Thoracic aorta (tissue), 2 donors: ENCODE measurements at regions not wholly inside any gene's neighbourhood (a gene's known extent, or its start where the extent isn't known, plus 50 kb on each side); places are given as distances from the start of the nearest gene placed in this dataset.

Source experiments
- ATAC-seq: fragments of 150-250 bp; one replicate; pipeline ENCODE4 v1.8.0; 2017; ENCODE audit warnings: low read depth; ENCODE audit not compliant: insufficient number of reproducible peaks, low FRiP score
- DNase-seq: peaks from one replicate; pipeline ENCODE4 v3.0.0-alpha.2; 2020; ENCODE audit warnings: low spot score
- H3K27ac ChIP-seq, 2 donors: fragments of 200-600 bp; sonication (generic); 1 replicate in 1 of 2; 2 replicates in 1 of 2; pipeline ENCODE4 v1.5.1; 2016; ENCODE audit warnings: mild to moderate bottlenecking in 2 of 2, moderate library complexity in 2 of 2
- H3K27me3 ChIP-seq: fragments of 200-600 bp; sonication (generic); replicated peaks from 2 replicates; pipeline ENCODE4 v1.6.0; 2016; ENCODE audit warnings: mild to moderate bottlenecking; ENCODE audit not compliant: insufficient read depth
- H3K36me3 ChIP-seq: fragments of 200-600 bp; sonication (generic); one replicate; pipeline ENCODE4 v1.5.1; 2016
- H3K4me1 ChIP-seq, 2 donors: fragments of 200-600 bp; sonication (generic); 1 replicate in 1 of 2; 2 replicates in 1 of 2; pipeline versions ENCODE4 v1.5.1 to v1.6.0; 2016; ENCODE audit warnings: low read depth in 2 of 2, mild to moderate bottlenecking in 1 of 2; ENCODE audit not compliant: control insufficient read depth in 1 of 2
- H3K4me3 ChIP-seq: fragments of 200-600 bp; sonication (generic); 2 replicates; pipeline ENCODE4 v1.5.1; 2016; ENCODE audit warnings: mild to moderate bottlenecking
- H3K9me3 ChIP-seq: fragments of 200-600 bp; sonication (generic); 2 replicates; pipeline ENCODE4 v1.5.1; 2016
- TF ChIP-seq, protein P1 (sequence below): fragments of 200-600 bp; sonication (generic); IDR thresholded peaks from one replicate; pipeline ENCODE4 v1.5.1; 2019; ENCODE audit warnings: antibody characterized with exemption

DNA sequence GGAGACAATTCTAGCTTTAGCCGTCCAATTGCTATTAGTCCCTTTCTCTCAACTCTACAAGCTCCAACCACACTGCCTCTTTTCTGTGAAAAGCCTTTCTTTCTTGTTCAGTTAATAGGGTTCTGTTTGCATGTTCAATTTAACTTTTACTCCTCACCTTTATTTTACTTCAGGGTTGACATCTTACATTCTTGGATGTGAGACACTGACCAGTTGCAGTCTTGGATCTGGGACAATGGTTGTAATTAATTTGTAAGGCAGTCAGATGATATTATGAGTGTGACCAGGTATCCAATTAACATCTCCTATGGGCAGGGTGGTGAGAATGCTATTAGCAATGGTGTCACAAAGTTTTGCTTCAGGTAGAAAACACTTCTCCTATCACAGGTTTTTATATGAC, 774.5 kb downstream of the TLR4 start:
- H3K4me3 ChIP-seq: no peak overlapping the region
- TF ChIP-seq, protein P1, sequence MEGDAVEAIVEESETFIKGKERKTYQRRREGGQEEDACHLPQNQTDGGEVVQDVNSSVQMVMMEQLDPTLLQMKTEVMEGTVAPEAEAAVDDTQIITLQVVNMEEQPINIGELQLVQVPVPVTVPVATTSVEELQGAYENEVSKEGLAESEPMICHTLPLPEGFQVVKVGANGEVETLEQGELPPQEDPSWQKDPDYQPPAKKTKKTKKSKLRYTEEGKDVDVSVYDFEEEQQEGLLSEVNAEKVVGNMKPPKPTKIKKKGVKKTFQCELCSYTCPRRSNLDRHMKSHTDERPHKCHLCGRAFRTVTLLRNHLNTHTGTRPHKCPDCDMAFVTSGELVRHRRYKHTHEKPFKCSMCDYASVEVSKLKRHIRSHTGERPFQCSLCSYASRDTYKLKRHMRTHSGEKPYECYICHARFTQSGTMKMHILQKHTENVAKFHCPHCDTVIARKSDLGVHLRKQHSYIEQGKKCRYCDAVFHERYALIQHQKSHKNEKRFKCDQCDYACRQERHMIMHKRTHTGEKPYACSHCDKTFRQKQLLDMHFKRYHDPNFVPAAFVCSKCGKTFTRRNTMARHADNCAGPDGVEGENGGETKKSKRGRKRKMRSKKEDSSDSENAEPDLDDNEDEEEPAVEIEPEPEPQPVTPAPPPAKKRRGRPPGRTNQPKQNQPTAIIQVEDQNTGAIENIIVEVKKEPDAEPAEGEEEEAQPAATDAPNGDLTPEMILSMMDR: no peak
- no peak overlapping the region for H3K27ac ChIP-seq
- no peaks in the 10 kb centered on the region for H3K36me3 ChIP-seq
- DNase-seq (no peak), ATAC-seq (no peak)
- H3K27me3 ChIP-seq: no peaks in the 10 kb centered on the region
- H3K9me3 ChIP-seq: no peaks in the 10 kb centered on the region
- no peaks in the 10 kb centered on the region for H3K4me1 ChIP-seq

DNA sequence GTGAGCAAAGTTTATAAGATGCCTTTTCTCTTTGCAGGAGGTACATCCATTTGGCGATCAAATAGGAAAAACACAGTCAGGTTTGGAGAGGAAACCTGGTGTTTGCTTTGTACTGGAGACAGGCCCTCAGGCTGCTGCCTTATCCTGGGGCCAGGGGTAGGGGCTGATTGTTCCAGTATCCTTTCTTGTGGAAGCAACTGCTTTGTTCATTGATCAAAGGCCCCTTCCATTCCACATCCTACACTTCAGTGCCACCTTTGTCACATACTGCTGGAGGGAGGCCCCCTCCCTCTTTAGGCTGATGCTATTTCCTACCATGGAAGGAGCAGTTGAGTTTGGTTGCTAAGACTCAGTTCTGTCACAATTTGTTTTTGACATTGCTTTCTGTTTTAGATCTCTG, 778.1 kb downstream of the TLR4 start:
- Histone ChIP-seq H3K4me1 (no peaks in the 10 kb centered on the region), H3K27me3 (no peaks in the 10 kb centered on the region), H3K9me3 (no peaks in the 10 kb centered on the region), H3K27ac (no peak overlapping the region), H3K4me3 (no peak overlapping the region), H3K36me3 (no peaks in the 10 kb centered on the region)
- TF ChIP-seq, protein P1: no peak
- DNase-seq: no peak
- ATAC-seq: no peak

DNA sequence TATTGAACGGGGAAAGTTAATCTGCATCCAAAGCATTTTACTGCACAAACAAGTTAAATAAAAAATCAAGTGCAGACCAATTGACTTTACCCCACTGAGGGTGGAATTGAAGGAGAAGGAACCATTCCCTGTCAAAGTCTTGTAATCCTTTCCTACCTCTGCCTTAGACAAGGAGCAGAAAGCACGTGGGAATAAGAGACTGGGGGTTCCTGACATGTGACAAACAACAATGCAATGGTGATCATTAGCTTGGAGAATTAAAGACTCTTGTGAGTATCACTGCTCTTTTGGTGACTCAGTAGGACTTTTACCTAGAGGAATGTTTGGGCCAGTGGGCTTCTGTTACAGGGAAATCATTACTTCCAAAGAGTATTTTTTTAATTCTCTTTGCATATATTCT, 779.5 kb downstream of the TLR4 start:
- TF ChIP-seq, protein P1: no peak
- H3K27me3 ChIP-seq: no peaks in the 10 kb centered on the region
- no peaks in the 10 kb centered on the region for H3K9me3 ChIP-seq
- ATAC-seq (no peak), DNase-seq (no peak)
- no peaks in the 10 kb centered on the region for H3K36me3 ChIP-seq
- no peak overlapping the region for H3K4me3 ChIP-seq
- no peak overlapping the region for H3K27ac ChIP-seq
- H3K4me1 ChIP-seq: no peaks in the 10 kb centered on the region

GRCh38 chr9:118503236-118503635, 799.0 kb downstream of the TLR4 start:
- Histone ChIP-seq H3K36me3 (no peaks in the 10 kb centered on the region), H3K4me3 (no peak overlapping the region), H3K27me3 (no peaks in the 10 kb centered on the region), H3K4me1 (no peaks in the 10 kb centered on the region), H3K27ac (no peak overlapping the region), H3K9me3 (no peaks in the 10 kb centered on the region)
- ATAC-seq (no peak), DNase-seq (no peak)
- TF ChIP-seq, protein P1: no peak

DNA sequence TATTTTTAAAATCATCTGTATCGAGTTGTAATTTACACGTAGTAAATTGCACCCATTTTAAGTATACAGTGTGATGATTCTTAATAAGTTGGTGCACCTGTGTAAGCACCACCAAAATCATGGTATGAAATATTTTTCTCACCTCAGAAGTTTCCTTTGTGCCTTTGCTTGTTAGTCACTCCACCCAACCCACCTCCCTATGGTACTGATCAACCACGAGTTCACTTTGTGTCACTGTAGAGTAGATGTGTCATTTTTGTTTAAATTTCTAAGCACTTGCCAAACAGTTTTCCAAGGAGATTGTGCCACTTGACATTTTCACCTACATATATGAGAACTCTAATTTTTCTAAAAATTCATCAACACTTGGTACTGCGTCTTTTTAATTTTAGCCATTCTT, 806.5 kb downstream of the TLR4 start:
- Histone ChIP-seq H3K4me3 (no peak overlapping the region), H3K27ac (no peak overlapping the region), H3K27me3 (no peaks in the 10 kb centered on the region), H3K4me1 (no peaks in the 10 kb centered on the region), H3K9me3 (no peaks in the 10 kb centered on the region), H3K36me3 (no peaks in the 10 kb centered on the region)
- DNase-seq (no peak), ATAC-seq (no peak)
- TF ChIP-seq, protein P1: no peak
